ENCODE measurements at regions not wholly inside any gene's neighbourhood (a gene's known extent, or its start where the extent isn't known, plus 50 kb on each side); places are given as distances from the start of the nearest gene placed in this dataset.
"Not testable (repeated sequence)": the region's sequence is repeated elsewhere in the genome, so short reads cannot be mapped to it uniquely, and the experiment has no call there.

DNA sequence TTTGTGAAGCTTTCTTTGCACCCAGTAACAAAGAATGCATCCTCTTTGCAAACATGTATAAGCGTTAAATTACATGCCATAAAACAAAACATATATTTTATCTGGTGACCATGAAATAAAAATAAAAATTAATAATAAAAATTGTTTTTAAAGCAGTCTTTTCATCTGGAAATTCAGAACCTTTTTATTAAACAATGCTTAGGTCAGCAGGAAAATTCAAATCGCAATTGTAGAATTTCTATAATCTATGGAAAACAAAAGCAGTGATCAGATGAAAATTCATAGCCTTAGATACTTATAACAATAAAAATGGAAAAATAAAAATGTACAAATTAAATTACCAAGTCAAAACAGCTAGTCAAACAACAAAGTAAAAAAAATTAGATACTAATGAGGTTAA, 435.9 kb upstream of the CHAC2 start:
- TF ChIP-seq, protein P1, sequence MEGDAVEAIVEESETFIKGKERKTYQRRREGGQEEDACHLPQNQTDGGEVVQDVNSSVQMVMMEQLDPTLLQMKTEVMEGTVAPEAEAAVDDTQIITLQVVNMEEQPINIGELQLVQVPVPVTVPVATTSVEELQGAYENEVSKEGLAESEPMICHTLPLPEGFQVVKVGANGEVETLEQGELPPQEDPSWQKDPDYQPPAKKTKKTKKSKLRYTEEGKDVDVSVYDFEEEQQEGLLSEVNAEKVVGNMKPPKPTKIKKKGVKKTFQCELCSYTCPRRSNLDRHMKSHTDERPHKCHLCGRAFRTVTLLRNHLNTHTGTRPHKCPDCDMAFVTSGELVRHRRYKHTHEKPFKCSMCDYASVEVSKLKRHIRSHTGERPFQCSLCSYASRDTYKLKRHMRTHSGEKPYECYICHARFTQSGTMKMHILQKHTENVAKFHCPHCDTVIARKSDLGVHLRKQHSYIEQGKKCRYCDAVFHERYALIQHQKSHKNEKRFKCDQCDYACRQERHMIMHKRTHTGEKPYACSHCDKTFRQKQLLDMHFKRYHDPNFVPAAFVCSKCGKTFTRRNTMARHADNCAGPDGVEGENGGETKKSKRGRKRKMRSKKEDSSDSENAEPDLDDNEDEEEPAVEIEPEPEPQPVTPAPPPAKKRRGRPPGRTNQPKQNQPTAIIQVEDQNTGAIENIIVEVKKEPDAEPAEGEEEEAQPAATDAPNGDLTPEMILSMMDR (IDR thresholded peaks at IDR 0.05; ENCODE audit: unreplicated experiment) = no peak
- Mint-ChIP-seq H3K4me1 (ENCODE audit: insufficient read depth, unreplicated experiment) (peaks cover 6% of the 10 kb centered on the region), H3K27ac (ENCODE audit: low read depth, unreplicated experiment) (no peak overlapping the region), H3K9me3 (ENCODE audit: unreplicated experiment) (no peaks in the 10 kb centered on the region), H3K4me3 (ENCODE audit: unreplicated experiment) (no peak overlapping the region), H3K36me3 (ENCODE audit: insufficient read depth, unreplicated experiment) (no peaks in the 10 kb centered on the region), H3K27me3 (ENCODE audit: insufficient read depth, unreplicated experiment) (no peaks in the 10 kb centered on the region)
- CTCF ChIA-PET = no interaction called here
- intact Hi-C loops (cut with micrococcal nuclease) = no loop called here
- no peak for DNase-seq (ENCODE audit: unreplicated experiment)
- POLR2A ChIA-PET = interaction anchor here (1.0 kb wide), 1 partner anchor 31 kb away, joined by 4 read pairs; no protein-coding TSS in a partner anchor
- BruUV-seq (replicated peaks) = no TSS peak

DNA sequence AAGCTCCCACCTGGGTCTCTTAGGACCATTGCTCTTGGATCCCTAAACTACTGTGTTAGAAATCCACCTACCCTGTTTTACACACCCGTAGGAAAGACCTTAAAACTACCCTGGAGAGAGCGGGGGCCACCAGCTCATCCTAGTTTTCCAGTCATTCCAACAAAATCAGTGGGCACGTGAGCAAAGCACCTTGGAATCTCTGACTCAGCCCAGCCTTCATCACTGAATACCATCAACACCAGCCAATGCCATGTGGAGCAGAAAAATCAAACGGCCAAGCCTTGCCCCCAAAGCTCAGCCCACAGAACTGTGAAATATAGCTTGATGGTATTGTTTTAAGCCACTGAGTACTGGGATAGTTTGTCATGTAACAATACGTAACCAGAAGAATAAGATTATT, 449.7 kb upstream of the CHAC2 start:
- no TSS peak for BruUV-seq (replicated peaks)
- H3K9me3 Mint-ChIP-seq (ENCODE audit: unreplicated experiment) = peaks cover 8% of the 10 kb centered on the region
- H3K4me3 Mint-ChIP-seq (ENCODE audit: unreplicated experiment) = no peak overlapping the region
- intact Hi-C loops (cut with micrococcal nuclease) = no loop called here
- H3K27me3 Mint-ChIP-seq (ENCODE audit: insufficient read depth, unreplicated experiment) = no peaks in the 10 kb centered on the region
- CTCF ChIA-PET = no interaction called here
- no peak overlapping the region for H3K27ac Mint-ChIP-seq (ENCODE audit: low read depth, unreplicated experiment)
- TF ChIP-seq, protein P1 (IDR thresholded peaks at IDR 0.05; ENCODE audit: unreplicated experiment) = no peak
- DNase-seq (ENCODE audit: unreplicated experiment) = no peak
- H3K4me1 Mint-ChIP-seq (ENCODE audit: insufficient read depth, unreplicated experiment) = peaks cover 9% of the 10 kb centered on the region
- H3K36me3 Mint-ChIP-seq (ENCODE audit: insufficient read depth, unreplicated experiment) = no peaks in the 10 kb centered on the region
- POLR2A ChIA-PET = no interaction called here

DNA sequence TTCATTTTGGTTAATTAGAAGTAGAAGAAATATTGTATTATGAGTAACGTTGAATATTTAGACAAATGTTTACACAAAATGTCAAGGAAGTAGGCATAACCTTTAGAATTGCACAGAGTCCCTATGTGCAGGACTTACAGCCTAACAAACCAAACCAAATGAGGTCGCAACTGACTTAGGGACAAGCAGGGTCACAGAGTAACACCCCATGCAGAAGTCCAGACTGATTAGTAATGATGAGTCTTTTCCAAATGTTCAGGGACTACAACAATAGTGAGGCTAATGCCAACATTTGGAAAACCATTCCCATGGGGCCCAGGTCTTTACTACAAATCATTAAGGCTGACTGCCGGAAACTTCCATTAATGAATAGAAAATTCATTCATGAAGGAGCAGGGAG, 452.5 kb upstream of the CHAC2 start:
- intact Hi-C loops (cut with micrococcal nuclease) = no loop called here
- ChIA-PET POLR2A (no interaction called here), CTCF (interaction anchor here (0.6 to 0.7 kb wide), 2 partner anchors 14 to 507 kb away, joined by 3 read pairs; no protein-coding TSS in a partner anchor)
- Mint-ChIP-seq H3K36me3 (ENCODE audit: insufficient read depth, unreplicated experiment) (no peaks in the 10 kb centered on the region), H3K27ac (ENCODE audit: low read depth, unreplicated experiment) (no peak overlapping the region), H3K4me3 (ENCODE audit: unreplicated experiment) (no peak overlapping the region), H3K9me3 (ENCODE audit: unreplicated experiment) (peaks cover 8% of the 10 kb centered on the region), H3K27me3 (ENCODE audit: insufficient read depth, unreplicated experiment) (no peaks in the 10 kb centered on the region), H3K4me1 (ENCODE audit: insufficient read depth, unreplicated experiment) (peaks cover 24% of the 10 kb centered on the region)
- no TSS peak for BruUV-seq (replicated peaks)
- TF ChIP-seq, protein P1 (IDR thresholded peaks at IDR 0.05; ENCODE audit: unreplicated experiment) = no peak
- no peak for DNase-seq (ENCODE audit: unreplicated experiment)

DNA sequence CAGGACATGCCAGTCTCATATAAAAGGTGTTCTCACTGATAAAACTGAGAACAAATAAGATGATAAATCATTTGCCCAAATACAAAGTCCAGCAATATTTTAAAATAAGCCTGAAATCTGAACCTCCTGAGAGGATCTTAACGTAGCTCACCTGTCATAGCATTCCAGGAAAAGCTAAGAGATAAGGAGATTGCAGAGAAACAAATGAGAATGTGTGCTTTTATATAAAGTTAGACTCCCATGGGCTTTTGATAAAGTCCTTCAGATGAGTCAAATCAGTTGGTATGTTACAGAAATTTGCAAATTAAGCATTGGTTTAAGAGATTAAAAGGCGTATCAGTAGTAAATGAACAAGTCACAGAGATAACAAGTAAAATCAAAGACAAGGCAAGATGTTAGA, 452.9 kb upstream of the CHAC2 start:
- TF ChIP-seq, protein P1 (IDR thresholded peaks at IDR 0.05; ENCODE audit: unreplicated experiment) = no peak
- ChIA-PET POLR2A (no interaction called here), CTCF (no interaction called here)
- H3K4me3 Mint-ChIP-seq (ENCODE audit: unreplicated experiment) = no peak overlapping the region
- no peak overlapping the region for H3K27ac Mint-ChIP-seq (ENCODE audit: low read depth, unreplicated experiment)
- peaks cover 8% of the 10 kb centered on the region for H3K9me3 Mint-ChIP-seq (ENCODE audit: unreplicated experiment)
- H3K27me3 Mint-ChIP-seq (ENCODE audit: insufficient read depth, unreplicated experiment) = no peaks in the 10 kb centered on the region
- H3K36me3 Mint-ChIP-seq (ENCODE audit: insufficient read depth, unreplicated experiment) = no peaks in the 10 kb centered on the region
- no TSS peak for BruUV-seq (replicated peaks)
- intact Hi-C loops (cut with micrococcal nuclease) = no loop called here
- no peak for DNase-seq (ENCODE audit: unreplicated experiment)
- H3K4me1 Mint-ChIP-seq (ENCODE audit: insufficient read depth, unreplicated experiment) = peaks cover 24% of the 10 kb centered on the region

DNA sequence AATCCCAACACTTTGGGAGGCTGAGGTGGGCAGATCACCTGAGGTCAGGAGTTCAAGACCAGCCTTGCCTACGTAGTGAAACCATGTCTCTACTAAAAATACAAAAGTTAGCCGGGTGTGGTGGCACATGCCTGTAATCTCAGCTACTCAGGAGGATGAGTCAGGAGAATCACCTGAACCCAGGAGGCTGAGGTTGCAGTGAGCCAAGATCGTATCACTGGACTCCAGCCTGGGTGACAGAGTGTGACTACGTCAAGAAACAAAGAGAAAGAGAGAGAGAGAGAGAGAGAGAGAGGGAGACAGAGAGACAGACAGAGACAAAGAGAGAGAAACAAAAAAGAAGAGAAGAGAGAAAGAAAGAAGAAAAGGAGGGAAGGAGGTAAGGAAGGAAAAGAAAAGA, 454.0 kb upstream of the CHAC2 start:
- intact Hi-C loops (cut with micrococcal nuclease); POLR2A ChIA-PET; H3K27me3 Mint-ChIP-seq (ENCODE audit: insufficient read depth, unreplicated experiment); BruUV-seq (replicated peaks); H3K4me3 Mint-ChIP-seq (ENCODE audit: unreplicated experiment); H3K36me3 Mint-ChIP-seq (ENCODE audit: insufficient read depth, unreplicated experiment); H3K9me3 Mint-ChIP-seq (ENCODE audit: unreplicated experiment): not testable (repeated sequence)
- Mint-ChIP-seq H3K4me1 (ENCODE audit: insufficient read depth, unreplicated experiment) (peaks cover 24% of the 10 kb centered on the region), H3K27ac (ENCODE audit: low read depth, unreplicated experiment) (peak overlapping the region; percentile 80)
- DNase-seq (ENCODE audit: unreplicated experiment) = peak; percentile 59
- CTCF ChIA-PET = interaction anchor here (0.6 to 1.9 kb wide), 2 partner anchors 9 to 343 kb away, joined by 4 read pairs; no protein-coding TSS in a partner anchor
